ENCODE measurements at regions not wholly inside any gene's neighbourhood (a gene's known extent, or its start where the extent isn't known, plus 50 kb on each side); places are given as distances from the start of the nearest gene placed in this dataset.

DNA sequence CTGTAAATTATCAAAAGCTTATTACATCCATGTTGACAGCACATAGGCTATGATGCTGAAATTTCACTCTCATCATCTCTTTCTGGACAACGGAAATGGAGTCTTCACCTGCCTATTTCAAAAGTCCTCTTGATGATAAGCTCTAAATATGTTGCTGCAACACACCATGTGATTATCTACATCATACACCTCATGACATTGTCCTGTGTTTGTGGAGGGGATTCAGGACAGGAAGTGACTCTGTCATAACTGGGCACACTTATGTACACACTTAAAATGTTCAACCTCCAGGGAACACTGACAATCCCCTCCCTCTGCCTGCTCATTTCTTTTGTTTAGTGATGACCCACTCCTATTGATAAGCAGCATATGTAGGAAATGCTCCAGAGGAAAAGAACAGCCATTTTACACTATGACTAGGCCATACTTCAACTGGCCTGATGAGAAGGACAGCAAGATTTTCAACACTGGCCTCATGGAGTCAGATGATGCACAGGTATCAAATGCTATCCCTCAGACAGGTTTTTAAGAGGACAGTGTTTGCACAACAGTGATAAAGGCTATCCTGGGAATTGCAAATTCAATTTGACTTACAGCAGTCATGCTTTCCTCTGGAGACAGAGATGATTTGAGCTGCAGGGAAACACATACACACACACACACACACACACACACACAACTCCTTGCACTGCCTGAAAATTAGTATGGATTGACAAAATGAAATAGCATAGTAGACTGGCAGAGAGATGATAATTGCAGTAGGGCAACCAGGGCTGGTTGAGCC lies 163.3 kb upstream of the RASGEF1B start:
- no peak overlapping the region for H3K4me3 ChIP-seq (ENCODE audit: low read depth, low read length)
- H3K9me3 ChIP-seq (ENCODE audit: control insufficient read depth, insufficient read depth, low read length), result no peaks in the 10 kb centered on the region
- WGBS (ENCODE audit: insufficient coverage), result no CpG with 5 or more reads among the region's 1 CpG
- no peaks in the 10 kb centered on the region for H3K27me3 ChIP-seq (ENCODE audit: control insufficient read depth, insufficient read depth, low read length)
- DNase-seq (ENCODE audit: low read depth in 4 of 6, low spot score in 6 of 6), result peak in 1 of 6 donors; percentile 33
- no peak overlapping the region for H3K27ac ChIP-seq (ENCODE audit: low read depth, low read length)
- no peaks in the 10 kb centered on the region for H3K36me3 ChIP-seq (ENCODE audit: control insufficient read depth, insufficient read depth, low read length)
- no peaks in the 10 kb centered on the region for H3K4me1 ChIP-seq (ENCODE audit: control insufficient read depth, insufficient read depth, low read length)

DNA sequence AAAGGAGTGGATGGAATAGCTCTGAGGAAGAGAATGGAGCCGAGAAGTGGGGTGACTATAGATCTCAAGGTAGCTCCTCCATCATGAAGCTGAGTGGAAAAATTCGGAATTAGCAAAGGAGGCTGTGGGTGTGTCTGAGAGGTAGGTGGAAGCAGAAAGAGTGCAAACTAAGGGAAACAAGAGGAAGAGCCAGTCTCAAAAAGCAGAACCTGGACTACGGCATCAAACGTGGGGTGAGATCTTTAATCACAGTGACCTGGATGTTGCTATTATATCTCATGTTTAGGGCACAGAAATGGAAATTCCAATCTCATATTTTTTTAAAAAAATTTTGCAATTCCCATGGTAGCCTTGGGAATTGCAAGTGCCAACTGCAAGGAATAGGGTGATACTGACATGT lies 162.5 kb upstream of the RASGEF1B start:
- H3K36me3 ChIP-seq (ENCODE audit: control insufficient read depth, insufficient read depth, low read length), result no peaks in the 10 kb centered on the region
- H3K9me3 ChIP-seq (ENCODE audit: control insufficient read depth, insufficient read depth, low read length), result no peaks in the 10 kb centered on the region
- no peak for DNase-seq (ENCODE audit: low read depth in 4 of 6, low spot score in 6 of 6)
- H3K27me3 ChIP-seq (ENCODE audit: control insufficient read depth, insufficient read depth, low read length), result no peaks in the 10 kb centered on the region
- H3K4me1 ChIP-seq (ENCODE audit: control insufficient read depth, insufficient read depth, low read length), result no peaks in the 10 kb centered on the region
- no peak overlapping the region for H3K4me3 ChIP-seq (ENCODE audit: low read depth, low read length)
- H3K27ac ChIP-seq (ENCODE audit: low read depth, low read length), result no peak overlapping the region
- 85% methylated on average over 2 of the region's 4 CpGs for WGBS (ENCODE audit: insufficient coverage)

DNA sequence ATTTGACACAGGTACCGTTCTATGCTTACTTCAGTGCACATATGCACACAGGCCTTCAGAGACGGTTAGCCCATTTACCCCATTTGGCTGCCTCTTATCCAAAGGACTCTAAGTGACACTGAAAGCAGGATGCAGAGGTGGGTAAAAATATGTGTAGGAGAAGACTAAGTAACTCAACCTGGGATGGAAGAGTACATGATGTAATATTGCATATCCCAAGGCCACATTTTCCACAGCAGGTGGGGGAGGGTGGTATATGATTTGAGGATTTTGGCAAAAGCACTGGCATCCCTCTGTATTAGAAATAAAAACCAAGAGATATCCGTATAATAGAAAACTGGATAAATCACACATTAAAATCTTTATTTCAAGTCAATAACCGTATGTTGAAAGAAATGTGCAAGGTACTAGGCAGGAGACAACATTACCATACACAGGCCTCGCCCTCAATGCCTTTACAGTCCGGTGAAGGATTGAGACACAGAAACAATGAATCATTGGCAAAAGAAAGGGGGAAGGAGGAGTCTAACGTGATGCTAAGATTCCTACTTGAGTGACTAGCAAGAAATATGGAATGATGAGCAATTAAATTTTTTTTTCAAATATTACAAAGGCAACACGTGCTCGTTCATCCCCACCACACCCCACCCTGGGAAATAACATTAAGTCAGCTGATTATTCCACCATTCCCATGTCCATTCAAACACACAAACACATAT lies 161.0 kb upstream of the RASGEF1B start:
- Histone ChIP-seq H3K4me3 (ENCODE audit: low read depth, low read length) (no peak overlapping the region), H3K27me3 (ENCODE audit: control insufficient read depth, insufficient read depth, low read length) (no peaks in the 10 kb centered on the region), H3K36me3 (ENCODE audit: control insufficient read depth, insufficient read depth, low read length) (no peaks in the 10 kb centered on the region), H3K4me1 (ENCODE audit: control insufficient read depth, insufficient read depth, low read length) (no peaks in the 10 kb centered on the region), H3K9me3 (ENCODE audit: control insufficient read depth, insufficient read depth, low read length) (no peaks in the 10 kb centered on the region), H3K27ac (ENCODE audit: low read depth, low read length) (no peak overlapping the region)
- DNase-seq (ENCODE audit: low read depth in 4 of 6, low spot score in 6 of 6), result no peak
- whole genome bisulfite sequencing (ENCODE audit: insufficient coverage), result 100% methylated on average over 1 of the region's 9 CpGs

DNA sequence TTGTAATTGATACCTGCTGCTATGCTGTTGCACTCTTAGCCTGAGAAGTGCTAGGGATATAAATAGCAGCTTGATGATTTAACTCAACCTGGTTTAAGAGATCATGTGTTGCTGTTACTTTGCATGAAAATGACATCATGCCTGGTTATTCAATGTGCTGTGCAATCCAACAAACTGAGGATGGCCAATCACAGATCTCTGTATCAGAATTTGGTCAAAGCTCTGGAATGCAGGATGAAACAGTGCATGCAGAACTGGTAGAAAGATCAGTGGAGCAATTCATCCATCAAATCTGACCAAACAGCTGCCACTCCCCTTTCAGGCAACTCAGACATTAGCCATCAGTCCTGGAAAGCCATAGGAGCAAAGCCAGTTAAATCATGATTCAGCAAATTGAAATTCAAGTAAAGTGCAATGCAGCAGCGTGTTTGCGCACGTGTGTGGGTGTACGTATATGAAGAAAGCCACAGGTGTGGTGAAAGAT lies 160.3 kb upstream of the RASGEF1B start:
- H3K27ac ChIP-seq (ENCODE audit: low read depth, low read length), result no peak overlapping the region
- peak in 1 of 6 donors; percentile 43 for DNase-seq (ENCODE audit: low read depth in 4 of 6, low spot score in 6 of 6)
- H3K27me3 ChIP-seq (ENCODE audit: control insufficient read depth, insufficient read depth, low read length), result no peaks in the 10 kb centered on the region
- WGBS (ENCODE audit: insufficient coverage), result no CpG with 5 or more reads among the region's 4 CpGs
- no peaks in the 10 kb centered on the region for H3K36me3 ChIP-seq (ENCODE audit: control insufficient read depth, insufficient read depth, low read length)
- no peak overlapping the region for H3K4me3 ChIP-seq (ENCODE audit: low read depth, low read length)
- H3K9me3 ChIP-seq (ENCODE audit: control insufficient read depth, insufficient read depth, low read length), result no peaks in the 10 kb centered on the region
- no peaks in the 10 kb centered on the region for H3K4me1 ChIP-seq (ENCODE audit: control insufficient read depth, insufficient read depth, low read length)

DNA sequence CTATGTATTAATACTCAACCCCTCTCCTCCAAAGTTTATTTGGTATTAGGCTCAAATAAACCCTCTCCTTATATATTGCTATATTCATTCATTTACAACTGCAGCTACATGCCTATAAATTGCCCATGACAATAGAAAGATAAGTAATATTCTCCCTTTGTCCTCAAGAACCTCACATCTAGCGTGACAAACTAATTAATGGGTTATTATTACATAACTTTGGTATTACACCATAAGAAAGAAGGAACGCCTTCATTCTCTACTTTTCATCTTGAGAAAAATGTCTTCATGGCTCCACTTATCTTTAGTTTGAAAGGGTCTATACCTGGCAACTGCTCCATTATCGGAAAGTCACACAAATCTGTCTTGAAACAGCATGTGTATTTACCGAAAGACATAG lies 157.7 kb upstream of the RASGEF1B start:
- no peak overlapping the region for H3K27ac ChIP-seq (ENCODE audit: low read depth, low read length)
- WGBS (ENCODE audit: insufficient coverage), result no CpG with 5 or more reads among the region's 4 CpGs

DNA sequence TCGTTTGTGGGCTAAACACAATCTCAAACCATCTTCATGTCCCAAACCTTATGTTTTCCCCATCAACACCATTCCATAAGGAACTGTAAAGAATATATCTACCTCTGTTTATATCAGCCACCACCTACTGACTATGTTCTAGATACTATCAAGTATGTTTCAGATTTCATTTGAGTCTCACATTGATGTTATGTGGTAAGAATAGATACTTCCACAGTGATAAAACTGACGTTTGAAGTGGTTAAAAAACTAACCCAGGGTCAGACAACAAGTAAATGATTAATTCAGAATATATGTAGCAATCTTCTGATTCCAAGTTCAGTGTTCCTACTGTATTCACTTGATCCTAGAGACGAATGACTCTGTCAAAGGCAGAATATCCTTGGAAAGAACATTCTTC lies 156.8 kb upstream of the RASGEF1B start:
- Histone ChIP-seq H3K4me1 (ENCODE audit: control insufficient read depth, insufficient read depth, low read length) (no peaks in the 10 kb centered on the region), H3K27me3 (ENCODE audit: control insufficient read depth, insufficient read depth, low read length) (no peaks in the 10 kb centered on the region), H3K4me3 (ENCODE audit: low read depth, low read length) (no peak overlapping the region), H3K36me3 (ENCODE audit: control insufficient read depth, insufficient read depth, low read length) (no peaks in the 10 kb centered on the region), H3K27ac (ENCODE audit: low read depth, low read length) (no peak overlapping the region), H3K9me3 (ENCODE audit: control insufficient read depth, insufficient read depth, low read length) (no peaks in the 10 kb centered on the region)
- 100% methylated on average over 1 of the region's 3 CpGs for WGBS (ENCODE audit: insufficient coverage)
- no peak for DNase-seq (ENCODE audit: low read depth in 4 of 6, low spot score in 6 of 6)

More for the DNA sequence above, 157.7 kb upstream of the RASGEF1B start:
- Histone ChIP-seq H3K27me3 (ENCODE audit: control insufficient read depth, insufficient read depth, low read length) (no peaks in the 10 kb centered on the region), H3K4me3 (ENCODE audit: low read depth, low read length) (no peak overlapping the region), H3K9me3 (ENCODE audit: control insufficient read depth, insufficient read depth, low read length) (no peaks in the 10 kb centered on the region), H3K36me3 (ENCODE audit: control insufficient read depth, insufficient read depth, low read length) (no peaks in the 10 kb centered on the region), H3K4me1 (ENCODE audit: control insufficient read depth, insufficient read depth, low read length) (no peaks in the 10 kb centered on the region)
- DNase-seq (ENCODE audit: low read depth in 4 of 6, low spot score in 6 of 6), result no peak

DNA sequence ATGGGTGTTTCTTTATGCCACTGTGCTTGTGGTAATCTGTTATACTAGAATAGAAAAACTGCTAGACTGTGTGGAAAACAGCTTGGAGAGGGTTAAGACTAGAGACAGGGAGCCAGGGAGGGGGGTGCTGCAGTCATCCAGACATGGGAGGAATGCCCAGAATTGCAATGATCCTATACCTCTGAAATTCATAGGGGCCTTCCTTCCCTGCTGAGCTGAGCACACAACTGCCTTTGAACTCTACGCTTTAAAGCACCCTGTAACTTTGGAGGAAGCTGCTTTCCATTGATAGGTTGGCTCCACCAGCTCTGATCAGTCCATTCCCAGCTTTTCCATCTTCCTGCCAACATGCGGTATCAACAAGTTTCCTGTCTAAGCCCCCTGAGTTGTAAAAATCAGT lies 155.9 kb upstream of the RASGEF1B start:
- 39% methylated on average over 2 of the region's 2 CpGs for WGBS (ENCODE audit: insufficient coverage)
- no peaks in the 10 kb centered on the region for H3K36me3 ChIP-seq (ENCODE audit: control insufficient read depth, insufficient read depth, low read length)
- H3K27ac ChIP-seq (ENCODE audit: low read depth, low read length), result no peak overlapping the region
- no peaks in the 10 kb centered on the region for H3K9me3 ChIP-seq (ENCODE audit: control insufficient read depth, insufficient read depth, low read length)
- no peaks in the 10 kb centered on the region for H3K4me1 ChIP-seq (ENCODE audit: control insufficient read depth, insufficient read depth, low read length)
- H3K4me3 ChIP-seq (ENCODE audit: low read depth, low read length), result no peak overlapping the region
- no peaks in the 10 kb centered on the region for H3K27me3 ChIP-seq (ENCODE audit: control insufficient read depth, insufficient read depth, low read length)
- peak in 1 of 6 donors; percentile 41 for DNase-seq (ENCODE audit: low read depth in 4 of 6, low spot score in 6 of 6)

DNA sequence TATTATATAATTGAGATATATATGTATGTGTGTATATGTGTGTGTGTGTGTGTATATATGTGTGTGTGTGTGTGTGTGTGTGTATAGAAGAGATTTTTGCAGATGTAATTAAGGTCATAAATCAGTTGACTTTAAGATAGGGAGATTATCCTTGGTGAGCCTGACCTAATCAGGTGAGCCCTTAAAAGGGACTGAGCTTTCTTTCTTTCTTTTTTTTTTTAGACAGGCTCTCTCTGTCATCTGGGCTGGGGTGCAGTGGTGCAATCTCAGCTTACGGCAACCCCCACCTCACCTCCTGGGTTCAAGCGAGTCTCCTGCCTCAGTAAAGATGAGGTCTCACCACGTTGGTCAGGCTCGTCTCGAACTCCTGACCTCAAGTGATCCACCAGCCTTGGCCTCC lies 155.1 kb upstream of the RASGEF1B start:
- DNase-seq (ENCODE audit: low read depth in 4 of 6, low spot score in 6 of 6), result no peak
- Histone ChIP-seq H3K4me1 (ENCODE audit: control insufficient read depth, insufficient read depth, low read length) (no peaks in the 10 kb centered on the region), H3K27ac (ENCODE audit: low read depth, low read length) (no peak overlapping the region), H3K27me3 (ENCODE audit: control insufficient read depth, insufficient read depth, low read length) (no peaks in the 10 kb centered on the region), H3K9me3 (ENCODE audit: control insufficient read depth, insufficient read depth, low read length) (no peaks in the 10 kb centered on the region), H3K4me3 (ENCODE audit: low read depth, low read length) (no peak overlapping the region), H3K36me3 (ENCODE audit: control insufficient read depth, insufficient read depth, low read length) (no peaks in the 10 kb centered on the region)
- 80% methylated on average over 5 of the region's 5 CpGs for WGBS (ENCODE audit: insufficient coverage)

DNA sequence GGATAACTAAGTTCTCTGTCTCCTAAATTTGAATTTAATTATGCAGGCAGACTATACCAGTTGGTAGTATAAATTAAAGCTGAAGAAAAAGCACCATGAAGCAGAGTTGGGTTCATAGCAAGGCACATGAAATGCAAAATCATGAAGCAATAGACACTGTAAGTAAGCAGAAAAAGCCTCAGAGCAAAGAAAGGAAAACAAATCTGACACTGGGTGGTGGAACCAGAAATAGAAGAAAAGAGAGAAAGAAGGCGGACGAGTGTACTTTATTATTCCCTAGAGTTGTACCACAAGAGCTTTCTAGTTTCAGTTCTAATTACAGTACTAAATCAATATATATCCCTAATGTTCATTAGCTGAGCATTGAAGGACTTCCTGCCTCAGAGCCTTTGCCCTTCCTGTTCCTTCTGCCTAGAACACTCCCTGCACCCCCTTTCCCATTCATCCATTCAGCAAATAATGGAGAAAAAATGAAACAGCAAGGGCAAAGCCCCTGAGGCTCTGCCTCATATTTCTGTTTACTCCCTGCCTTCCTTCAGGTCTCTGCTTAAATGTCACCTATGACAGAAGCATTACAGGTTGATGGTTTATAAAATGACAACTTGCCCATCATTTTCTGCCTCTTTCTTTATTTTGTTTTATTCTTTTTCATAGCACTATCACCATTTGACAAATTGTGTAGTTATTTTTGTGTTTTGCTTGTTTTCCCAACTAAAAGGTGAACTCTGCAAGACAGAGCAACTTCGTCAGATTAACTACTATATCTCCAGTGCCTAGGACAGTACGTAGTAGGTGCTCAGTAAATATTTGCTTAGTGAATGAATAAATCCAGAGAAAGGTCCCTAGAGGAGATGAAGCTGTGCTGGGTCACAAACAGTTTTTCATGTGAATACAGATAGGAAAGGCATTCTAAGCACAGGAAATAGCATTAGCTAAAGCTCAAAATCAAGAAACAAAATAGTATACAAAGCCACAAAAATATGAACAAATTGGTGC lies 154.0 kb upstream of the RASGEF1B start:
- no peaks in the 10 kb centered on the region for H3K27me3 ChIP-seq (ENCODE audit: control insufficient read depth, insufficient read depth, low read length)
- no peak overlapping the region for H3K4me3 ChIP-seq (ENCODE audit: low read depth, low read length)
- no peaks in the 10 kb centered on the region for H3K4me1 ChIP-seq (ENCODE audit: control insufficient read depth, insufficient read depth, low read length)
- no CpG with 5 or more reads among the region's 4 CpGs for WGBS (ENCODE audit: insufficient coverage)
- no peak overlapping the region for H3K27ac ChIP-seq (ENCODE audit: low read depth, low read length)
- no peaks in the 10 kb centered on the region for H3K9me3 ChIP-seq (ENCODE audit: control insufficient read depth, insufficient read depth, low read length)
- DNase-seq (ENCODE audit: low read depth in 4 of 6, low spot score in 6 of 6), result peak in 1 of 6 donors; percentile 37
- H3K36me3 ChIP-seq (ENCODE audit: control insufficient read depth, insufficient read depth, low read length), result no peaks in the 10 kb centered on the region

Data from spinal cord (tissue), 9 donors.